Kidney tubule cell (primary cell): ENCODE measurements at regions not wholly inside any gene's neighbourhood (a gene's known extent, or its start where the extent isn't known, plus 50 kb on each side); places are given as distances from the start of the nearest gene placed in this dataset.

ENCODE experiments used
- DNase-seq: peaks from one replicate; pipeline ENCODE4 v3.0.0-alpha.2; 2018; ENCODE audit warnings: low spot score

- no peak for DNase-seq
Observed at GRCh38 chr20:12886618-12887363, 122.0 kb upstream of the SPTLC3 start.

DNA sequence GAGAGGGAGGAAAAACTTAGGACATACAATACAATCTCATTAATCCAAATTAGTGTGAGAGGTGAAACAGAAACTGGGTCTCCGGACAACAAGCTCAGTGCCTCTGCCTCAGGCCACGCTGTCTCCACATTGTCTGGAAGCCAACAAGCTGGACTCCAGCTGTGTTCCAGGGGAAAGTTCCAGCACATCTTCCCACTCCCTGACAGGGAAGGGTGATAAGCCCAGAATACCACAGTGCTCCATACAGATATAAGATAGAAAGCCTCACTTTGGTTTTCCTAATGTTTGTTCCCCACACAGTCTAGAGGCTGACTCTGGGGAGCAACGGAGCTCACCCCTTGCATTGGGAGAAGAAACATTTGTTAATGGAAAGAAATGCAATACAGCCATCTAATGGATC, 117.1 kb upstream of the SPTLC3 start:
- DNase-seq = no peak

- DNase-seq = no peak
Observed at GRCh38 chr20:12893019-12893418, 115.8 kb upstream of the SPTLC3 start.

- DNase-seq = no peak
Observed at GRCh38 chr20:12893653-12894052, 115.1 kb upstream of the SPTLC3 start.

DNA sequence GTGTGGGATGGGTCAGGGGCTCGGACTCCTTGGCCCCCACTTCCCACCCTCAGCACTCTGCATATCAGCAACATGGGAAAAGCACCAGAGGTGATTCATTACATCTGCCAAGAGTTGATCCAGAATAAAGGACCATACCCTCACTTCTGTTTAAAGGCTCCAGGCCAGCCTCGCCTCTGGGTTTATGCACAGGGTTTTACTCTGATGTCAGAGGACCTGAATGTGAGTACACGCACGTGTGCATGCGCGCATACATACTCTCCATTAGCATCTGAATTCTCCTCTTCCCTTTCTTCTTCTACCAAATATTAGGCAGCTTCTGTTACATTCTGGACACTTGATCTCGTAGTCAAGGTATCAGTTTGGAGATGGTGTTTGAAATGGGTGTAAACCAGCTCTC, 114.7 kb upstream of the SPTLC3 start:
- DNase-seq = no peak

- DNase-seq = no peak
Observed at GRCh38 chr20:12896180-12896579, 112.6 kb upstream of the SPTLC3 start.

DNA sequence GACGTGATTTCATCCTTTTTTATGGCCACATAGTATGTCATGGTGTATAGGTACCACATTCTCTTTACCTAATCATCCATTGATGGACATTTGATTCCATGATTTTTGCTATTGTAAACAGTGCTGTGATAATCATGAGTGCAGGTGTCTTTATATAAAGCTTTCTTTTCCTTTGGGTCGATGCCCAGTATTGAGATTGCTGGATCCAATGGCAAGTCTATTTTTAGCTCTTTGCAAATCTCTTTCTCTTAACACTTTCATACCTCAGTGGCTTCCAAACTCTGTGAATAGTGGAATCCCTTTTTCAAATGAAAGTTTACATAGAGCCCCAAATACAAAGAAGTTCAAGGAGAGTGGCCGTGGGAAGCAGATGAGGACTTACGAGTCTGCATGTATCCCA, 105.8 kb upstream of the SPTLC3 start:
- DNase-seq = no peak

- peak; percentile 10 for DNase-seq
Observed at GRCh38 chr20:12906361-12906760, 102.4 kb upstream of the SPTLC3 start.

- no peak for DNase-seq
Observed at GRCh38 chr20:12911372-12911771, 97.4 kb upstream of the SPTLC3 start.

- no peak for DNase-seq
Observed at GRCh38 chr20:12913781-12914443, 94.9 kb upstream of the SPTLC3 start.

- DNase-seq = no peak
Observed at GRCh38 chr20:12914804-12915203, 94.0 kb upstream of the SPTLC3 start.

DNA sequence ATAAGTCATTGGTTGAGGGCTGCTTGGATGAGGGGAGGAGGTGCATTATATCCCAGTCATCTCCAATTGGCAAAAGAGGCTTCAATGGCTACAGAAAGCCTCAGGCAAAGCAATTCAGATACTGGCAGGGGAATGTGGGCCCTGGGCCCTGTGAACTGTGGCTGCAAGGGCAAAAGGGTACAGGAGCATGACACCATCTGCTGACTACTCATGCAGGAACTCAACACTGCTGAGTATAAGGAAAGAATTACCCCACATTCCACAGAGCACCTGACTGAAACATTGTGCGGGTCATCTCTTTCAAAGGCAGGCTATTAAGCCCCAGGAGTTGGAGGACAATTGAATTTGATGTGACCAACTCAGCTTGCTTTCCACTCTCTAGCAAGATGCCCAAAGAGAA, 92.1 kb upstream of the SPTLC3 start:
- DNase-seq = peak; percentile 93

DNA sequence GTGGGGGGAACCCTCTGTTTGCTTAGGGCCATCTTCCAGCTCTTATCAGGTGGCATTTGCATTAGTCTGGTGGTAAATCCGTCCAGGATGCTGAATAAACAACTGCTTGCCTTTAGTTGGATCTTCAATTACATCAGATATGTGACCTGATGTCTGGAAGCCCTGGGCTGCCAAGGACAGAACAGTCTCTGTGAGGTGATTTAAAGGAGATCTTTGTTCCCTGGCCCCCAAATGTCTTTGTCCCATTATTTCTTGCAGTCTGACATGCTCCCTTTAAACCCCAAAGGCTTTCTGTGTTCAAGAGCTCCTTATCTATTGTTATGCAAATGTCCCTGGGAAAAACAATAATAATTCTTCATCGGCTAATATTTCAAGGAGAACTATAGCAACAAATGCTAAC, 84.6 kb upstream of the SPTLC3 start:
- no peak for DNase-seq

DNA sequence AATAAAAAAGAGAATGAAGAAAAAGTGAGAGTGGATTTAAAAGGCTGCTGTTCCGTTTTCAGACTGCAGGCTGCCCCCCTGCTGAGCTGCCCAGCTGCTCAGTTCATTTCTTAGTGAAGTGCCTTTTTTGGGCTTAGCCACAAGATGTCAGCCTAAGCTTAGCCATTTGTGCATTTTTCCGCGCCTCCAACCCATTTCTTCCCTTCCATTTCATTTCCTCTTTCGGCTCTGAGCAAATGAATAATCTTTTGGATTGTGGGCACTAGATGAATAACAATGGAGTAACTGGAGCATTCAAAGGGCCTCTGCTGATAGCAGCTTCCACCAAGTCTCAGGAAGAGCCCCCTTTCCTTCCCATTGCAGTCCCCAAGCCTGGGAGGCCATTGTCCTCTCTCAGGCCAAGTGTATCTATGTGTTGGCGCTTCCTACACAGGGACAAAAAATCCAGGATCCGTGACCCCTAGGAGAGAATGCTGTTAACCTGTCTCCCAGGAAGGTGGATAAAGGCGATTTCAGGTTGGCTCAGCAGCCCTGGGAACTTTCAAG, 83.5 kb upstream of the SPTLC3 start:
- DNase-seq = peak; percentile 92

DNA sequence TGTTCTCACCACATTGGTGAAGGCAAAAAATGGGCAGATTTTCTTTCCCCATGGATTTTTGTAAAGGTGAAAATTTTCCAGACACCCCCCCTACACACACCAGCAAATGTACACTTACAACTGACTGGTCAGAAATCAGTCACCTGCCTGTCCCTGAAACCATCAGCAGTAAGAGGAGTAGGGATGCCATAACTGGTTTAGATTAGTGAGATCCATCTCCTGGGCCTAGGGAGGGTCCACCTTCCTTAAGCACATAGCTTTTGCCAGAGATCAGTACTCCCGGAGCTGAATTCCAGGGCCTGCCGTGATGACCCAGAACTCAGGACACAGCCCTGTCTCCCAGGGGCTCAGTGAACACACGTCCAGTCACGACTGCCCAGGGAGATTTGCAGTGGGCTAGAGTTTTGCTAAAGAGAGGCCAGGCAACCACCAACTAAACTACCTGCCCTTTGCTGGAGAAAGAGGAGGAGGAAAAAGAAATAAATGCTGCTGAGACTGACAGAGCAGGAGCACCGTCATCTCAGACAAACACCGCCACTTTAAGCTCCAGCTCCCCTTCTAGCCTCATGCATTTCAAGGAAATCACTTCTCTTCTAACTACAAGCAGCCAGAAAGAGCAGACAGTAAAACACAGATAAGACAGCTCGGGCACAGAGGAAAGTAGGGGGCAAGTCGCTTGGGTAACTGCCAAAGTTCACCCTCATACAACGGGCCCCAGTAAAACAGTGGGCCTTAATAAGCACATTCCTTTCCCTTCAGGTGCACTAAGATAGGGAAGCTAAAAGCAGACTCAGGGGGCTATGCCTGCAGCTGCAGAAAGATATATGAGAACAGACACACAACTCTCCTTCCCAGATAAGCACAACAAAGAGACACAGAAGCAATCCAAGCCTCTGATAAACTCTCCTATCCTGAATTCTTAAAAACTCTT, 82.6 kb upstream of the SPTLC3 start:
- DNase-seq = no peak

- peak; percentile 71 for DNase-seq
Observed at GRCh38 chr20:12927489-12927888, 81.3 kb upstream of the SPTLC3 start.

- DNase-seq = no peak
Observed at GRCh38 chr20:12928358-12928754, 80.4 kb upstream of the SPTLC3 start.

GRCh38 chr20:12928755-12929401, 79.9 kb upstream of the SPTLC3 start:
- DNase-seq = peak; percentile 90

DNA sequence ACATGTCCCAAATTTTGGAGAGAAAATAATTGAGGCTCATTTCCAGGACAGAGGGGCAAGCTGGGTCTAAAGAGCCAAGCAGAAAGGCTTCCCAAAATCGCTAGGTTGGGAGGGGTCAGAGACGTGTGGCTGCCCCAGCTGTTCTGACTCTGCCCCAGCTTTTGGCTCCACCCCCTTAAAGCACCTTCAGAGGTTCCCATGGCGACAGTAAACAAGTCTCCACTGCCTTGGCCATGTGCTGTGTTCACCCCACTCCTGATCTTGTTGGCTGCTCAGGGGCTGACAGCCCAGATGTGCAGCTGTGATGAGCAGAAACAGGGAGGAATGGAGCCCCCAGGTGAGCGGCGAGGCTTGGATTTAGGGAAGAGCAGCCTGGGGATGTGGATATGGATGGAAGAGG, 72.8 kb upstream of the SPTLC3 start:
- no peak for DNase-seq

DNA sequence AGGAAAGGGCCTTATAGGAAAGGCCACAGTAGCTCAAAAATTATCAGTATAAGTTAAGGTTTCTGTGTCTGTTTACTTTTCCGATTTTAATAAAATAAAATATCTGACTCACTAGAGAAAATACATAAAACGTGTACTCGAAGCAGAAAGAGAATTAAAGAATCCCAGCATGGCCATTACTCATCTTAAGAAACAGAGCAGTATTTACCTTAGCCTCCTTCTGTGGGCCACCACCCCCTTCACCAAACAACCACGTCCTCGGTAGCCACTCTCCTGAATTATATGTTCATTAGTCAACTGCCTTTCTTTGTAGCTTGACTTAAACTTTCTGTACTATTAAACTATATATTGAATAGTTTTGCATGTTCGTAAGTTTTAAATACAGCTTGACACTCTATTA, 72.2 kb upstream of the SPTLC3 start:
- DNase-seq = no peak

- no peak for DNase-seq
Observed at GRCh38 chr20:12941025-12941424, 67.7 kb upstream of the SPTLC3 start.

- no peak for DNase-seq
Observed at GRCh38 chr20:12942123-12942522, 66.6 kb upstream of the SPTLC3 start.
